ENCODE measurements at regions not wholly inside any gene's neighbourhood (a gene's known extent, or its start where the extent isn't known, plus 50 kb on each side); places are given as distances from the start of the nearest gene placed in this dataset.

DNA sequence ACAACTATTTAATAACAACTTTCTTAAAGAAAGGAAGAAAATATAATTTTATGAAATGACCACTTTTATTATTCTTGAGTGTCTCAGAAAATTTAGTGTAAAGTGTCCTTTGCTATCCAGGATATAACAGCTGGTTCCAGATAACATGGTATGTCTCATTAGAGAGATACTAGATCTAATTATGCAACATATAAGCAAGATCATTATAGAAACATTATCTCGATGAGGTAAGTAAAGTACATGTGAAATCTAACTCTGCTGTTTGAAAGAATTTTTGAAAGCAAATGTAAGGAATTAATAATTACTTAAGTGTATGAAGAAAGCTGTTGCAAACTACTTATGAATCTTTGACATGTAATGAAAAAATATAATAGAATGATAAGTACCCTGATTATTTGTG lies 887.4 kb upstream of the CXADR start:
- DNase-seq: no peak

DNA sequence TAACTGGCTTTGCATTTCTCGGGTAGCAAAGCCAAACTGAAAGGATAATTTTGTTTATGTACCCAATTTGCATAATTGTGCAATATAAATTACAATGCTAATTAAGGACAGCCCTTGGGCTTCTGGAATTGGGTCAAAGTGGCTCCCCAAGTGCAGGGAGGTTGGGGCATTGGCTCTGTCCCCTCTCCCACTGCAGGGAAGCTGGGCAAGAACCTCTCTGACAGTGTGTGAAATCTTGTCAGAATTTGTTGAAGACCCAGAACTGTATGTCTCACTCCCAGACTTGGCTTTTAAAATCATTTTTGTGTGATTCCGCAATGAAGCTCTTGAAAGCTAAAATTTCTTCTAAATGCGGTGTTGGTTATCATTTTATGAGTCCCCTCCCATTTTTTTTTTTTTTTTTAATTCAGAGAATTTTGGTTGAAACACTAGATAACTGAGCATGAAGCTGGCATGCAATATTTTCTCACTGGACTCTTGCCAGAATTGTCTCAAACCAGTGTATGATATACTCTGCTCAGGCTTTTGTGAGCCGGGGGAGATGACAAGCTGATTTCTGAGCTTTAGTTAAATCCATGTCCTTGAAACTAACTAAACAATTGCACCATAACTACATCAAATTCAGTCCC lies 878.9 kb upstream of the CXADR start:
- no peak for DNase-seq

DNA sequence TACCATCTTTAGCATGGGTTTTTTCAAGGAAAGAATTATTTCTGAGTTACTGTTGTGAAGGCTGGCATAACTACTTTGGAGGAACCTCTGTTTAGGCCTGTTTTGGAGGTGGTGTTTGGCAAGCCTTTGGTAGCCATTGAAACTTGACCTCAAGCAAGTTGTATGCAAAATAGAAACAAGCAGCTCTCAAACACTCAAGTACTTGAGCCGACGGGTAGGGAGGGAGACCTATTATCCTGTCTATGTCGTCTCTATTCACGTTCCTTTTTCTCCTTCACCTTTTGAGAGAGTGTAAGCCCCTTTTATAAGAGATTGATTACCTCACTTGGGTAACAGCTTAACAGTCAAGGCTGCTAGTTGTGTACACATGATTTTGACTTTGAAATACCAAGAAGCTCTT lies 878.3 kb upstream of the CXADR start:
- DNase-seq: no peak

DNA sequence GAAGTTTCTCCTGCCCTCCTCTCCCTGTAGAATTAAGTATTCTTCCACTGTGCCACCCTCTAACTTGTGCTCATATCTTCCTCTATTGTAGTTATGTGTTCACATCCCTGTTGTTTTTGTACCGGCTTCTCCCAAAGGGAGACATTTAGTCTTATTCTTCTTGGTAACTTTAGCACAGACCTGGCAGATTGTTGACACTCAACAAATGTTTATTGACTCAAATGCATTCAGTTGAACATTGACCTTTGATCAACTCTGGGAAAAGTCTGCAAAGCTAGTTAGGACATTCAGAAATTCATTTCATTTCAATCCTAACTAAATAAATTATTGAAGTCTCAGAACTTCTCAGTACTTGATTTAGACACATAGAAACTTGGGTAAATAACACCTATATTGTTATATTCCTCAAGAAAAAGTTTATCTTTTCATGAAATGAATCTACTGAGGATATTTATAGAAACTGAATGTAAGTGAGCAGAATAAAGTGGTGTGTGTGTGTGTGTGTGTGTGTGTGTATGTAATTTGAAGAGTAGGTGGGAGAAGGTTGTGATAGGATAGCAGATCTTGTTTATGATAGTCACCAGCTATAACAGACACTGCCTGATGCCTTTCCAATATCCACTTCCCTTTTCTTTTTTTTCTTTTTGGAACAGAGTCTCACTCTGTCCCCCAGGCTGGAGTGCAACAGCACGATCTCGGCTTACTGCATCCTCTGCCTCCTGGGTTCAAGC lies 872.4 kb upstream of the CXADR start:
- DNase-seq: no peak

DNA sequence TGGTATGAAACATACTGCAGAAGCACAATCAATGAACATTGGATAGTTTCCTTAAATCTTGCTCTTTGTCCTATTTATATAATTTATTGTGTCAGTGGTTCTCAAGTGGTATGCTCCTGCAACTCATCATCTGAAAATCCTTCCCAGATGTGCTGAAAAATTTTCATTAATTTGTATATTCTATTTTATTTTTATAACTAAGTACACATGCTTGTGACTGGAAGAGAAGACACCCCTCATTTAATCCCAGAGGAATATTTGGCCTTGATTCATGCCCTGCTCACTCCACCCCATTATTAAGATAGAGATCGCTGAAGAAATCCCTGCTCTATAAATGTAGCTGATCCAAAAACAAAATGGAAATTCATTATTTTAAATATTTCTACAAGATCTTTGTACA lies 870.5 kb upstream of the CXADR start:
- no peak for DNase-seq

DNA sequence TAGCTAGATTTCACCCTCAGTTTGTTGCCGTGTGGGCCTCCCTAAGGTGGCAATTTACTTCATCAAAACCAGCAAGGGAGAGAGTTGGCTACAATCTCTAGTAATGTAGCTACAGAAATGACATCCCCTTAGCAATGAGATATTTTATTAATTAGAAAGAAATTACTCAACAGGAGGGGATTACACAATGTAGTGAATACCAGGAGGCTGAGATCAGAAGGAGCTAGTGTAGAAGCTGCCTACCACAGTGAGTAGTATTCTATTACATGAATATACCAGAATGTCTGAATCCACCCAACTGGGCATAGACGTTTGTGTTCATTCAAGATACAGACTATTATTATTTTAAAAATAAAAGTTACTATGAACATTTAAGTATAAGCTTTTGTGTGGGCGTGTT lies 868.2 kb upstream of the CXADR start:
- DNase-seq: no peak

DNA sequence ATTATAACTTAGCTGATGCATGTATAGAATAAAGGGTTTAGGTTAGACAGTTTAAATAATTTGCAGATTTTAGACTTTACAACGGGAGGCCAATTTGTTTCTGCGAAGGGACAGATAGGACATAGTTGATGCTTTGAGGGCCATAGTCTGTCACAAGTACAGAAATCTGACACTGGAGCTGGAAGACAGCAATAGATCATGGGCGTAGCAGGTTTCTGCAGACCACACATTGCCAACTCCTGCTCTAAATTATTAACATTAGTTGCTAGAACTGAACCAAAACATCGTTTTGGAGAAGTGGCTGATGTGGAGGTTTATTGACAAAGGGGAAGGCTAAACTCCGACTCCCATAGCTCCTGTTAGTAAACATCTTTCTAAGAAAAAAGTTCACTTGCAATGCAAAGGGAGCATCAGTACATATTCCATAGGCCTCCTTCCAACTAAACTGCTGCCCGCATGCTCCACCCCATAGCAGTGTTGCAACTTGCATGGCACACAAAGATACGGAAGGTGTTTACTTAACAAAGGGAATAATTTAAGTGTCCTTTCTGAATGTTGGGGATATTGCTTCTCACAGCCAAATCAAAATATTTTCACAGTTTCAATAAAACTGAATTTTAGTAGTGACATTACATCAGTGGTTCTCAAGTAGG lies 862.0 kb upstream of the CXADR start:
- no peak for DNase-seq

DNA sequence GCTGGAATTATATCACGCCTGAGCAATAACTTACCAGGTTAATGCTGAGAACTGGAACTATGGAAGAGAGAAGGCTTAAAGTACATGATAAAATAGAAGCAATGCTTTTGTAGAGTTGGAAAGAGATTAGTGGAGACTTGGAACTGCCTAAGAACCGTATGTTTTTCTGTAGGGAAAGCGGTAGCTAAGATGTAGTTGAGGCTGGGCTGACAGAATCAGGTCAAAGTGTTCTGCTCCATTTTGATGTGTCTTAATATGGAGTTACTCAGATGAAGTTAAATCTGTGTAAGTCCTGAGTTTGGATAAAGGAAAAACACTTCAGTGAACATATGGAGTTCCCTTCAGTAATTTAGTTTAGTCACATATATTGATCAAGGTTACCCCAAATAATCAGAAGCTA lies 860.9 kb upstream of the CXADR start:
- no peak for DNase-seq

DNA sequence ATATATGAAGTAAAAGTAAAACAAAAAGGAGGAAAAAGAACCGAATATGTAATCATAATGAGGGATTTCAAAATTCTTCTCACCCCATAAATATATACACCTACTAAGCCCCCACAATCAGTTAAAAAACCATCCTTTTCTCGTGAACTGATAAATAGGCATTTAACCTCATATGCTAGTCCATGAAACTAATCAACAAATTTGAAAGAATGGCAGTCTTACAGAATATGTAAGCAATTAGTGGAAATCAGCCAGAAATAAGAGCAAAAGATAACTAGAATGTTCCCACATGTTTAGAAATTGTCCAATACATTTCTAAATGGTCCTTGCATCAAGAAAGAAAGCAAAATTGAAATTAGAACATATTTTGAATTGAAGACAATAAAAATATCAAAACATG lies 849.4 kb upstream of the CXADR start:
- DNase-seq: no peak

DNA sequence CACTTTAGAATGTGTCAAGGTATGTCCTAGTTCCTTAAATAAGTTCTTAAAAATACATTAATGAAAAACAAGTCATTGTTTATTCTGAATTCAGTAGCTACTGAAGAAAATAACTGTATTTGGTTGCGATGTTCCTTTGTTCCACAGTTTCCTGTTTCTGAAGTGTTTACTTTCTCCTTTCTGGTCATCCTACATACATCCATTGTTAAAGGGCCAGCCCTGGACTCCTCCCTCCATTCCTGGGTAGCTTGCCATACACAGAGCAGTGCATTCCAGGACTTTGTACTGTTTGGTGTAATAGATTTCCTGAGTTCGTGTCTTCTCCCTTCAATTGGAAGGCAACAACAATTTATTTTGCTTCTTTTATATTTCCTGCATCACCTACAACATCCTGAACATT lies 845.4 kb upstream of the CXADR start:
- DNase-seq: no peak

DNA sequence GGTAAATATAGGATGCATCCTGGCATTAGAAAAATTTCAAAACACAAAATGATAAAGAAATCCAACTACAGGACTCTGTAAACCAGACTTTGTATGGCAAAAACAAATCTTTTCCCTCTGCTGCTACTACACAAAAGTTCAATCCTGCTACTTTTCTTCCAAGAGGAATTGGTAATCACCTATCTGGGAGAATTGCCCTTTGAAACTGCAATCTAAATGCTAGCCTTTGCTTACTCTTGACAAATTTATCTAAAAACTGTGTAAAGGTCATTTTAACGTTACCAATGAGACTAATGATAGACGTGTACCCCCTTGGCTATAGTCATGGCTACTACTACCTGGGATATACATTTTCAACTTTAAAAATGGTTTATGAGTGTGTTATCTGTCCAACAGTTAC lies 837.9 kb upstream of the CXADR start:
- DNase-seq: no peak

DNA sequence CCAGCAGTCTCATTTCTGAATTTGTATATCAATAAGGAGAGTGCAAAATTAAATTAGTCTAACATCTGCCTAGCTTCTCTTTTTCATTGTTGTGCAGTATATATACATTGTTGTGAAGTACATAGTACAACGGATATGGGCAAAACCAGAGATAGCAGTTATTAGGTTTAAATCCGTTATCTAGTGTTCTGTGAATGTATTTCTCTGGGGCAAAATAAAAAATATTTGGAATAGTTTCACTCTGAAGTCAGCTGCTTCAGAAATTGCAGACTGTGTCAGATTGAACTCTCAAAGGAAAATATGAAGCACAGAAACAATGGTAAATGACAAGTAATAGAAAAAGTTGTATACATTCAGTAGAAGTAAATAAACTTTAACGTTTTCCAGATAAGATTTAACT lies 836.5 kb upstream of the CXADR start:
- DNase-seq: no peak

DNA sequence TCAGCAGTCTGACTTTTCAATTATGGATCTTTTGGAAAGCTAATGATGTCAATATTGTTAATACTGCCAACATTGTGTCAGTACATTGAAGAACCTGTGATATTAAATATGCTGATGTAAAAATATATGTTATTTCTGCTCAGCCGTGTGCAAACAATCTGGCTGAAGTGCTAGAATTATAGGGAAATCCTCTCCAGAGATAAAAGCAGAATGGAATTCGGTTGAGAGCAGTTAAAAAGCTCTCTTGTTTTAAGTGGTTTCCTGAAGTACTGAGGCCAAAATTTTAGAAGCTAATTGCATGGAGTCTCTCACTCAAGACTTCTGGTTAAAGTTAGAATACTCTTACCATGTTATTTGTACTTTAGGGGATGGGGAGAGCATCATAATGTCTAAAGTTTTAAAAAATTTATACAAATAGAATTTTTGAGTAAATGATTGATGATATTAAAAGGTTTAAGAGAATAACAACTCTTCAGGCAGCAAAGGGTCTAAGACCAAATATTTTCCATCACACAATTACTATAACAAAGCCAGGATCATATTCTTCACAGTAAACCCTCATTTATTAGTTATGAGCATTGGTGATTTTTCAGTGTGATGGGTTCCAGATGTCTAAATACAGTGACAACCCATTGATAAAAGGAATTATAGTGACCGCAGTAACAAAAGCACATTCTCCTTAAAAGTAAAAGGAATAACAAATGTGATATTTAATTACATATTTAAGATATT lies 834.2 kb upstream of the CXADR start:
- DNase-seq: no peak

DNA sequence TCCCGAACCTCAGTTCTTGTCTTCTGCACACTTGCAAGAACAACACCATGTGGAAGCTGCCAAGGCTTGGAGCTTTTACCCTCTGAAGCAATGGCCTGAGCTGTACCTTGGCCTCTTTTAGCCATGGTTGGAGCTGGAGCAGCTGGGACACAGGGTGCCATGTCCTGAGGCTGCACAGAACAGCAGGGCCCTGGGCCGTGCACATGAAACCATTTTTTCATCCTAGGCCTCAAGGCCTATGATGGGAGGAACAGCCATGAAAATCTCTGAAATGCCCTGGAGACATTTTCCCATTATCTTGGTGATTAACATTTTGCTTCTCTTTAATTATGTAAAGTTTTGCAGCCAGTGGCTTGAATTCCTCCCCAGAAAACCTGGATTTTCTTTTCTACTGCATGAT lies 817.8 kb upstream of the CXADR start:
- no peak for DNase-seq

DNA sequence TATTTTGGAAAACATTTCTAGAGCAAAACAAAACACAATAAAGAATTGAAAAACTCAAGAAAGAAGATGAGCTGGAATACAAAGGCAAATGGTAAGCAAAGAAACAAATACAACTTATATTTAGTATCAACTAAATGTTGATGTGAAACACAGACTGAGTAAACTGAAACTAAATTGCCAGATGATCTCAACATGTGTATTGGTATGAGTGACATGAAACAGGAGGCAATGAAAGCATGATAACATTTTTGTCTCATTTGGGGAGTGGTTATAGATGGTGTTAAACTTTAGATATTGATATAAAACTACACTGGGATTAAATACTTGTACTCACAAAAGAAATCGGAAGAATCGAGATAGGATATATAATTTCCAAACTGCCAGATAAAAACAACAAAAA lies 805.6 kb upstream of the CXADR start:
- DNase-seq: no peak

DNA sequence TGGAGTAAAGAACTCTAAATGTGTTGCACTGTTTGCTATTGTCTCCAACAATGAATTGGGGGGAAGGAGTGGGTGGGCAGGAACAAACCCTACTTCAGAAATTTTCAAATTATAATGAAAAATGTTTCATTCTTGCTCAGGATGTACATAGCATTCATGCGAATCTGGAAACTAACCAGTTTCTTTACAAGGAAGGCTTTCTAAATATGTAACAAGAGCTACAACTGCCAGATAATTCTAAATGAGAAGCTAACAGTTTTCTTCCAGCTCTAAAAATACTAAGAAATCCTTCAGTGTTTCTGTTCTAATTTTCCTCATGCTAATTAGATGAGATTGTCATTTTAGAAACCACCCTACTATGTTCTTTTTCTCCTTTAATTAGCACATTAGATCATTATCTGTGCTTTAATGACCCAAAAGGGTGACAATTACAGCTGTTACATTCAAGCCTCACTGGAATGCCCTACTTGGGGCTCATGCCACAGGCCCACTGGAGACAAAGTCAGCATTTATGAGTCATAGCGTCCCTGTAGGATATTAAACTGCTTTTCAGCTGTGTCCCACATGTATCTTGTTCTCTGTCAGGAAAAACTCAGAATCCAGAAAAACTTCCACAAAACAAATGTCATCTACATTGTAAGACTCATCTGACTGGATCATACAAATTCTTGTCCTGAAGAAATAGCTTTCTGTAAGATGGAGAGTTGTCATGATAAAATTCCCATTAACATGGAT lies 804.6 kb upstream of the CXADR start:
- DNase-seq: no peak

DNA sequence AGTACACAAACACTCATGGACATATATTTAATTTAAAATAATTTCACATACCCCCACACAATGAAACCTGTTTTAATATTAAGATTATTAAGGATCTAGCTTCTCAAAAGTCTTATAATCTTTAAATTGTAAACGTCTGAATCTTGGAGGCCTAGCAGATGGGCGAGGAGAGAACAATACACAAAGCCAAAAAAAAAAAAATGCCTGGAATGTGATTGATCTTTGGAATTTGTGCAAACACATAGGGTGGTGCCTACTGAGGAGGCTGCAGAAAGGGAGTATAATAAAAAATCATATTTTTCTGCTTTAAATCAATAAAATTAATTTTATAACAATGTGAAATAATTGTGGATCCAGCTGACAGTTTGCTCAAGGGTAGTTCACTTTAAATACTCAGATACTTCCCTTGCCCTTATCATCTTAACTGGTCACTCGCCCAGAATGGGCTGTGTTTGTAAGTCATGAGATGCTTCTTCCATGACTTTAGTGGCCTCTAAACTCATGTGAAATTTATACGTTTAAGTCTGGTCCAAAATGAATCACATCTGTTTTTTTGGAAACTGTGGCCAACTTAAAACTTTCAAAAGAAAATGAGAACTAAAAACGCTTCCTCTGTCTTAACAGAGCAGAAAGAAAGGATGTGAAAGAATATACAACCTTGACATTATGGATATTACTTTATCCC lies 802.8 kb upstream of the CXADR start:
- DNase-seq: no peak

DNA sequence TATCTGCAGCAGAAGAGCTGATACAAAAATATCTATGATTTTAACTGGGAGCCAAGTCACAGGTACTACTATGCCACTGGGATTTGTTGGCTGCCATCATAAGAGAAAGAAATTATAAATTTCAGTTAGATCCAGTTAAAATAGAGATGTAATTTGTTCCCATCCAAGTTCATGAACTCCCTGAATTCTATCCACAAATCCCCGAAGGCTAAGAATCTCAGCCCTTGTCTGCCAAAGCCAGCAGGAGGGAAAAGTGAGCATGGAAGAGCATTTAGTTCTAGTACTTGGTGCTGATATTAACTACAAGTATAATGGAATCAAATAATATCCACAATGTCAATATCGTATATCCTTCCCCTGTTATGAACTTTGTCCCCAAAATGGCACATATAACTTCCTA lies 801.1 kb upstream of the CXADR start:
- no peak for DNase-seq

DNA sequence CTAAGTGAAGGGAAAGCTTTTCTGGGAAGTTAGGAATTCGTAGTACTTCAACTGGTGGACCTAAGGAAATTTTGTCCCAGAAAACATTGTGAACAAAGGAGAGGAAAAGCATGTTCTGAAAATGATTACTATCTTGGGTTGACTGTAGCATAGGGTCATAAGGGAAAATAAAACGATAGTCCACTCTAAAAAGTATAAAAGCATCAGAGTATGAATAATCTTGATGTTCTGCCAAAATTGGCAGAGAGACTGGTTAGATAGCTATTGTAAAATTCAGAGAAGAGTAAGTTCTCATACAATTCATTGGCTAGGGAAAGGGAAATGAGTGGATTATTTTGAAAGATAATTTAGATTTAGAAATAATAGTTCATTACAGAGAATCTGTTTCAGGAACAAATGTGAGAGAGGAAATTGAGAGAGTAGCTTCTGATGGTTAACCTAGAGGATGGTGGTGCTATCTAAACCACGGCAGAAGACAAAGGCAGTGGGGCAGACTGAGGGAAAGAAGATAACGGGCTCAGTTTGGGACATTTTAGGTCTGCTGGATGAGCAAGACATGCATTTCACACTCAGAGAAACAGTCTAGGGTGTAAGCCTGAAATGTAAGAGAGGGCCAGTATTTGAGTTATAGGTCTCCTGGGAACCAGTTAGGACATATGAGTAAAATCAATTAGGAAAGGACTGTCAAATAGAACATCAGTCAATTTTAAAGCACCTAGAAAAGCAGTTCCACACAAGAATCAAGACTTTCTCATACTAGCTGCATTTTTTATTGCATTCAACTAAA lies 799.3 kb upstream of the CXADR start:
- DNase-seq: no peak

DNA sequence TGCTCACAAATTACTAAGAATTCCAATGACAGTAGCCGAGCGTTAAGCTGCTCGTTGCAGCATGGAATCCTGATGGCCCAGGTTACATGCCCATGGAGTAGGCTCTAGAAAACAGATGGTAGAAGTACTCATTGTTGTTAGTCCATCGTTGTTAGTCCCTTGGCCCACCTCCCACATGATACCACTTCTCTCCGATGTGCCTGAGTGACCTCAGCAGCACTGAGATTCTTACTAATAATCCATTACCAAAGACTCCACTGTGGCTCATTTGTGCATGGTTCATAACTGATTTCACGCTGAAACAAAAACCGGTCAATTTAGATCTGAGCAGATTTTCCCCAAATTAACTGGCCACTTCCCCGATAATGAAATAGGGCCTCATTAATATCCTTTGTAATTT lies 772.3 kb upstream of the CXADR start:
- DNase-seq: no peak
